Stimulated activated CD8-positive, alpha-beta memory T cell treated with anti-CD3 and anti-CD28 coated beads, Interleukin-7, amount 100 ng/mL, for 4 hours (primary cell): ENCODE measurements at regions not wholly inside any gene's neighbourhood (a gene's known extent, or its start where the extent isn't known, plus 50 kb on each side); places are given as distances from the start of the nearest gene placed in this dataset.

Experiments
- DNase-seq, 2 donors: peaks; one replicate each; pipeline ENCODE4 v3.0.0-alpha.2; 2020; ENCODE audit warnings: low read depth in 2 of 2

DNA sequence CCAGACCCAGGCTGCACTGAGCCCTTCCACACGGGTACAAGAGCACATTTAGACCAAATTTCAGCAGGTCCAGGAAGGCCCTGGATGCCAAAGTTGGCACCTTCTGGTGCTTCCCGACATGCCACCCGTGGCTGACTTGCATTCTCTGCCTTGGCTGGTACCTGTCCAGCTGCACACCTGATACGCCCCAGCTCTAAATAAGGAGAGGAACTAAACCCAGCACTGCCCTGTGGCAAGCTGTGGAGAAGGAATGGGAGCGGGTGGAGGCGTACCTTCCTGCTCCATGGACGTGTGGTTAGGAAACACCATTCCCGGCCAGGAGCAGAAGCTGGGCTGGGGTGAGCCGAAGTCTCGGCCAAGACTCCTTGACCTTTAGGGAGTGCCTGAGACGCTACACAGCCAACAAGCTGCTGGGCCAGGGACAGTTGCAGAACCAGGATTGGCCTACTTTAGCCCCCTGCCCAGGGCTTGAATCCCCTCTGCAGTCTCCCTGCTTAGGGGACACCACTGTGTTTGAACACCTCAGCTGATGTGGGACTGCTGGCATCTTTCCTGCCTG is 86.5 kb upstream of the TAF1B start:
- DNase-seq: no peak

DNA sequence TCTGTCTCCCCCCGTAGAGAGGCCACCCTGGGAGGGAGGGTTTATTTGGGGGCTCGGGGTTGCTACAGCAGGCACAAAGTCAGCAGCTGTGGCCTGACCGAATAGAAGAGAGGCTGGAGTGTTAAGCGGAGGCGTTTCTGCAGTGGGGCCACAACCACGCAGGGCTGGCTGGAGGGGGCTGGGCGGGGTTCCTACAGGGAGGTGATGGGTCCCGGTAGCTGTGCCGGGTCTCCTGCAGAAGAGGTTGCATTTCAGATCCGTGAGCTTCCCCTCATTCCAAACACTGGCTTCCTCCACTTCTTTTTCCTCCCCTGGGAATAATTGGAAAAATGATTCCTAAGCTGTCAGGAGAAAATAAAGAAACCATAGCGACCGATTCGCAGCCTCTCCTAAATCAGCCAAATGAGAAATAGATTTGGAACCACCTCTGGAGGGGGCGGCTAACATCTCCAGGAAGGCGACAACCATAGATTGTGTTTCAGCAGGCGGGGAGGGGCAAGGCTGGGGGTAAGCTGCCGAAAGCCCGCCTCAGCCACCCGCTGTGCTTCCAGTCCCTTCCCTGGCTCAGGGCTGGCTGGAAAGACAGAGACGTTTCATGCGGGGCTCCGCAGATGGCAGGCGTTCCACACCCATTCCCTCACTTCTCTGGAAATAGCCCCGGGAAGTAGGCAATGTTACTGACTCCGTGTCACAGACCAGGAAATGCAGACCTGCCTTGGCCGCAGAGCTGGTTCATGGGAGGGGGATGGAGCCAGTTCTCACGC is 85.6 kb upstream of the TAF1B start:
- DNase-seq: no peak

DNA sequence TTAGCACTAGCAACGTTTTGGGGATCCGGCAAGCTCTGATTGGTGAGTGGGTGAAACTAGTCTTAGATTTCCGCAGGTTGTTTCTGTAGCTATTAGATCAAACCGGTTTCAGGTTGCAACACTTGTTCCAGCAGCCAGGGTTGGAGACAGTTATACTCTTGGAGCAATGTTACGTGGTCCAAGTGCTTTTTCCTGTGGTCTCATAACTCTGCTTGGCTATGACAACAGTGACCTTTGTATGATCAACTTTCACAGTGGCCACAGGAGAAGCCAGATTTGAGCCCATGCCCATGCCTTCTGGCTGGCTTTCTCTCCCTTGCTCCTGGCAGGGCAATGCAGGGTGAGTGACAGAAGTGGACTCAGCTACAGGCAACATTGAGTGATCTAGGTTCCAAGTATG is 84.5 kb upstream of the TAF1B start:
- DNase-seq: no peak

DNA sequence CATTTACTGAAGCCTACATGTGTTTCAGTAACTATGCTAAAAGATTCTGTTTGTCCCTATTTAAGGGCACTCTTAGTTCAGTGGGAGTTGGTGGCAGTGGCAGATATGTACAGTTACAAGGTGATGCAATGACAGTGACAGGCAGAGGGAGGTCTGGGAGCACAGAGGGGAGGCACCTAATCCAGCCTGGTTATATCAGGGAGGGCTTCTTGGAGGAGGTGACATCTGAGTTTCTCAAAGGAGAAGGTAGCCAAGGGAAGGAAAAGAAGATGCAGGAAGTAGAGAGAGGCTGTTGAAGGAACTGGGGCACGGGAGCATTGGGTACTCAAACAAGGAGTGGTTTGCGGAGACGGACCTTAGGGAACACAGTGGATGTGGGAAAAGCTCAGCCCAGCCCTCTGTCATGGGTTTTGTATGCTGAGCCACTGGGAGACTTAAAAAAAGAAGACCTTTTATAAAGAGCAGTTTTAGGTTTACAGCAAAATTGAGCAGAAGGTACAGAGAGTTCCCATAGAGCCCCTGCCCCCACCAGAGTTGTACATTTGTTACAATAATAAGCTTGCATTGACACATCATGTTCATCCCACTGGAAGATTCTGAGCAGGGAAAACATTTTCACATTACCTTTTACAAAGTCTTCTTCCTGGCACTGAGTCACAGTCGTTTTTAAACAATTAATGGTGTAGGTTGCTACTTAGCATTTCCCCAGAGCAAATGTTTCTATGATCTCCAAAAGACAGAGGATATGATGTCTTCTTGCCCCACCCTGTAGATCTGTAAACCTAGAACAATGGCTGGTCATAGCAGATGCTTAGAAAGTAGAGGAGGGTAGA is 83.0 kb upstream of the TAF1B start:
- no peak for DNase-seq

DNA sequence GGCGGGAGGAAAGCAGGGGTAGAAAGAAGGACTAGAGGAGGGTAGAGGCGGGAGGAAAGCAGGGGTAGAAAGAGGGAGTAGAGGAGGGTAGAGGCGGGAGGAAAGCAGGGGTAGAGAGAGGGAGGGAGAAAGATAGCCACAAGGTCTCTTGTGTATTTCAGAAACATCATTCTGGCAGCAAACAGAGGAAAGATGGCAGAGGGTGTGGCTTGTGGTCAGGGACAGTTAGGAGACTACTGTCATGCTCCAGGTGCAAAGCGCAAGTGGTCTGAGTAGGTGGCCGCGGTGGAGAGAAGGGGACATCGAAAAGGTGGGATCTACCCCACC is 82.4 kb upstream of the TAF1B start:
- DNase-seq: no peak

DNA sequence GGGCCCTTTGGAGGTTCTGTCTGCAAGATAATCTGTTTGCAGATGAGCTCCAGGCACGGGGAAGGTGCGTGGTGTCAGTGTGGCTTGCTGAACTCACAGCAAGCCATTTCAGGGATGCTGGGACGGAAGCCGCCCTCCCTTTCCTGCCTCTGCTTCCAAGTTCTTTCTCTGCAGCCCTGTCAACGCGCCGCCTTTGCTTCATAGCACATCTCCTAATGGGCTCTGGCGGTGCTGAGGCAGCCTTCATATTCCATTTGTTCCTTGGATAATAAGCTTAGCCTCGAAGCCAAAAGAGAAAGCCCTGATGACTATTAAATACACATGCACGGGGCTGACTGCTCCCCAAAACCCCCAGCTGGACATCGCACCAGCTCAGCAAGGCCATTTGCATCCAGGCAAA is 81.7 kb upstream of the TAF1B start:
- DNase-seq: no peak

DNA sequence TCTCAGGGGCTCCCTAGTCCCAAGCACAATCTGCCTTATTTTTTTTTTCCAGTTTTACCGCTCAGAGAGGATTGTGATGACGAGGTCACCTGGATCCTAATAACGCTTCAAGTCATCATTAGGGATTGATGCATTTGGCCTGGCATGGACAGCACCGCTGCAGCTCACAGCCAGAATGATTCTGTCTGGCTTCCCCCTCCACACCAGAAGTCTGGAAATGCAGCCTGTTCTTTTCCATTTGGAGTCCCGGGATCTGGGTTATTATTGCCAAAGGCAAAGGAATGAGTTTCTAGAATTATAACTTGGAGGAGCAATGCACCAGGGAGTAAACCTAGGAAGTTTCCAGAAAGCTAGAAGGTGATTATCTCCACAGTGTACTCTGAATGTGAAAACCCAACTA is 81.1 kb upstream of the TAF1B start:
- DNase-seq: no peak

DNA sequence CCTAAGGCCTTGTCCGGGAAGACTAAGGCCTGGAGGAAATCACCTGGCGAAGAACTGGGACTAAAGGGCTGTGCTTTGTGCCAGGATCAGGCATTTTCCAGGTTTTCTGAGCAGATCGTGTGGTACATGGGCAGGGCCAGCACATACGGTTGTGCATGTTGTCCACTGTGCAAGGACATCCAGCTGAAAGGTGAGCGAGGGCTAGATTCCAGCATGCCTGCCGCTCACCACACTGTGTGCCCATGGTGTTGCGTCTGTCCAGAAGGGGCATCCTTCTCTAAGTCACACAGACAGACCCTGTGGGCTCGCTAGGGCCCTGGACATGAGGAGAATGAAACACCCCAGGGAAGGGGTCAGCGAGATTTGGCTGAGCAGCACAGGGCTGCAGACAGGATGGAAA is 80.3 kb upstream of the TAF1B start:
- DNase-seq: no peak

DNA sequence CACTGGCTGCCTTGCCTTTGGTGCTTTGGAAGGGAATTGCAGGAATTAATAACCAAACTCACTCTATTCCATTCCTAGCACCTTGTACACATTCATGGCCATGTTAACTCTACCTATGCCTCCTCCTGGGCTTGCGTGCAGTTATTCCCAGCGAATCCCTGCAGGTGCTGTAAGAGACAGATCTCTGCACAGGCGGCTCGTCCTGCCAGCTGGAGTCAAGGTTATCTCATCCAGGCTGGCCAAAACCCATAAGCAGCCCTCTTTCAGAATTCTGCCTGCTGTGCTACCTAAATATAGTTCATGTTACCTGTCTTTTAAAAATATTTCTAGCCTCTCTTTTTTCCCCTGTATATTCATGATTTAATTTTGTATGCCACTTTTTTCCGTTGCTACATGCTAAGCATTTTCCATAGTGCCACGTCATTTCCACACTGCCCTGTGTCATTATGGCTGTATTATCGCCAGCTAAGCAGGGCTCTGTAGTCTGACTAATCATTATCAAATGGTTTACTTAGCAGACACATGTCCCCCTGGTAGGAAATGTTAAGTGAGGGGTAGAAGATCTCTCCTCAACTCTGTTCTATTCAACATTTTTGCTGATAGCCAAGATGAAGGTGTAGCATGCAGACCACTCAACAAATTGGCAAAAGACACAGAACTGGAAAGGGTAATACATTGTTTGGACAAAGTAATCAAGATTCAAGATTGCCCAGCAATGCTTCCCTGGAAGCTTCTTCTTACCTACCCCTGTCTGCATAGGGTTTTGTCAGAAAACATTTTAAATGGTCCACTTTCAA is 79.7 kb upstream of the TAF1B start:
- DNase-seq: no peak

DNA sequence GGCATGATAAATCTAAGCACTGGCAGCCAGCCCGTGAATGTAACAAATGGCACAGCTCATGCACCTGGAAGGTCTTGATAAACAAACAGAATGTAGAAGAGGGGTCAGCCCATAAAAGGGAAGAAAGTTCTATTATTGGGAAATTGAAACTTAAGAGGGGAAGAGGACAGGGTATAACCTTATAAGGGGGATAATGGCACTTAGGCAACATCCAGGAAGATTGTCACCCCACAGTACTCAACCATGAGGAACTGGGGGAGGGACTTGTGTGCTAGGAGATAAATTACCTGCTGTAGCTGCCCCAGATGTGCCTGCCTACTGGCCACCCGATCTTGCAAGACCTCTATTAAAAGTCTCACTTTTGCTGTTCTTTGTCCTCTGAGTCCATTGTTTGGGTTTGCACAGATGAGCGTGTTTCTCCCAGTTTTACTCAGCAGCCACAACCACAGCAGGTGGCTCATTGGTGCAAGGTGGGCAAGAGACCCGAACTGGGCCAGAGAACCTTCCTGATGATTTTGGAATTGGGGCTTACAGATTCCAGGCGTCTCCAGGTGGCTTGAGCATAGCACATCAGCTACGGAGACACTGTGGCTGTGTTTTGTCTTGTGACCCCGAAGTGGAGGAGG is 79.0 kb upstream of the TAF1B start:
- no peak for DNase-seq

DNA sequence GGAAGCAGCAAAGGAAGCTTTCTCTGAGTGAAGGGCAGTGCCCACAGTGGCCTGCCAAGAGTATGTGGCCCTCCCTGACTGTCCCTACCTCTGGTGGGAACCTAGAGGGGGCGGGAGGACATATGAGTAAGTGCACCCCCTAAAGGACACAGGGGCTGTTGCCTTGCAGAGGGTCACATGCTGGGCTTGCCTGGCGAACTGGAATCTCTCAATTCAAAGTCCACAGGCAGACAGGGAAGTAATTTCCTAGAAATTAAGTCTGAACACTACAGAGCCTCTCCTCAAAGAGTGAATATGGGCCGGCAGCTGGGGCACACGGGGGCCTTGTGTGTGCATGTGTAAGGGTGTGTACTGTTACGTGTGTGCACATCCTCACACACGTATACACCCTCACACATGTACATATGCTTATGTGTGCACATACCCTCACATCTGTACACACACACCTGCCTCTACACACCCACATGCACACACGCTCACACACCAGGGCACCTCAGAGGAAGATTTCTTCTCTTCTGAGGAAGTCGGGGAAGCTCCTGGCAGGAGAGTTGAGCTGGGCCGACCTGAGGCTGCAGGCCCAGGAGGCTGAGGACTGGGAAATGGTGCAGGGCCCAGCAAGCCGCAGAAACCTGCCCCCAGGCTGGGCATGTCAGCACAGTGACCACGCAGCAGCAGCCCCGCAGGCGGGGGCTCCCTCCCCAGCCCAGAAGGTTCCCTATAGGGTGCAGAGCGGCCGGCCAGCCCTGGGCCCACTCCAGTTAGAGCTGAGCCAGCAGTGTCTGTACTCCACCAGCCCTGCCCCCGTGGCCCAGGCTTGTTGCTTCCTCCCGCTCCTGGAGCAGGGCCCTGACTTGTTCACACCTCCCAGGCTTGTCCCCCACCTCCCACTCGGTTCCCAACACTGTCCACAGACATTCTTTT is 77.4 kb upstream of the TAF1B start:
- DNase-seq: no peak

DNA sequence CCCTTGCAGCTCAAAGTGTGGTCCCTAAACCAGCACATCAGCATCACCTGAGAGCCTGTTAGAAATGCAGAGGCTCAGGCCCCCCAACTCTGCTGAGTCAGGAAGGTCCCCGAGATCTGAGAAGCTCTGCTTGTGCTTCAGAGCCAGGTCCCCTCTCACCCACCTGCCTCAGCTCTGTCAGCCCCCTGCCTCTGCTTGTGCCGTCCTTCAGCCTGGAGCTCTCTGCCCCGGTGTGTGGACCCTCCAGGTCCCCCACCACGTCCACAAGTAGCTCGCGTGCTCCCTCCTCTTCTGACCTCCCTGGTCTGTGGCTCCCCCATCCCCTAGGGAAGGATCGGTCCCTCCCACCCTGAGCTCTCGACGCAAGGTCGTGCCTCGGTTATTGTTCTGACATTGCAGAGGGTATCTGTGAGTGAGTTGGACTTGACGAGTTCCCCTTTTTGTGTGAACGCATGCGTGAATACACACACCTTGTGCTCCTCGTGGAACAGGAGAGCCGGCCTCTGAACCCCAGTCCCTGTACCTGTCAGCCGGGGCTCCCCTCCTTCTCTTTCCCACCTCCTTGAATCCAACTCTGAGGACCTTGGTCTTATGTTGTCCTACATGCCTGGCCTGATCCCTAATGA is 75.5 kb upstream of the TAF1B start:
- DNase-seq: no peak

DNA sequence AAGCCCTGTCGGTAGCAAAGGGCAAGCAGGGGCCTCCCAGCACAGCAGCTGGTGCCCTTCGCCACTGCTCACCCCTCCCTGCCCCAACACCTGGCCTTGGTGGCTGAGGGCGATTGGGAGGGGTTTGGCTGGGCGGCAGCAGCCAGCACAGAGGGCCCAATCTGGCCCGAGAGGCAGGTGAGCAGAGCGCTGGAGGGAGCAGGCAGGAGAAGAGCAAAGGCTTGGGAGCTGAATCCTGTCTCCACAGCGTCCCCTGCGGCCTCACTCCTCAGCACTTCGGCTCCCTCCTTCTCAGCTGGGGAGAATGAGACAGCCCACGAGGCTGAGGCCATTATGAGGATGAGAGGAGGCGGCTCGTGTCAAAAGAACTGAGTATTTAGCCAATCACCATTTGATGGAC is 74.9 kb upstream of the TAF1B start:
- no peak for DNase-seq

DNA sequence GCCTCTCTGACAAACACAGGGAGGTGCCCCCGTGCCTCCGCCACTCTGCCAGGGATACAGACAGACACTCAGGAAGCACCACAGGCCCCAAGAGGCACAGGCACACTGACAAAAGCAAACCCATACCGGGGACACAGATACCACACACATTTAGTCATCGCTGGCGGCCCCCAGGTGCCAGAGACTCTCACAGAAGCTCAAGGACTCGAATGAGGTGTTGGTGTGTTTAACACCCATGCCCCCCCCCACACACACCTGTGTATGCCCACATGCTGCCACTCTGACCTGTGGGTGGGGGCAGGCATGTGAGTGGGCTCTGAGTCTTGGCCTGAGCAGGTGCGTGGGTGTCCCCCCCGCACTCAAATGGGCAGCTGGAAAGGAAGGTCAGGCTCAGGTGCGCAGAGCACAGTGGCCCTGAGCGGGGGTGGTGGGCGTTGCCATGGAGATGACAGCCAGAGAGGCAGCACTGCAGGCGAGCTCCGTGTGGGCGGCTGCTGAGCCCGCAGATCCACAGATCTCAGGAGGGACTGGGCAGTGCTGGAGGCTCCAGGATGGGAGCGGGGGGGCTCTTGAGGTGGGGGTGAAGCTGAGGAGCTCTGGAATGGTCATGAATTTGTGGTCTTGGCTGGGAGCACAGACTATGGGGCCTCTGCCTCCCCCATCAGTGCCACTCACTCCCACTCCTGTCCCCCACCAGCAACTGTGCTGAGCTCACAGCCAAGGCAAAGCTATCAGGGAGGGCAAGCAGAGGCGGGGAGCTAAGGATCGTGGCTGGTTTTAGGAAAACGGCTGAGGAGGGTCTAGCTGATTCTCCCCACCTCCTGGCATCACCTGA is 73.9 kb upstream of the TAF1B start:
- peak in 1 of 2 donors; percentile 42 for DNase-seq

DNA sequence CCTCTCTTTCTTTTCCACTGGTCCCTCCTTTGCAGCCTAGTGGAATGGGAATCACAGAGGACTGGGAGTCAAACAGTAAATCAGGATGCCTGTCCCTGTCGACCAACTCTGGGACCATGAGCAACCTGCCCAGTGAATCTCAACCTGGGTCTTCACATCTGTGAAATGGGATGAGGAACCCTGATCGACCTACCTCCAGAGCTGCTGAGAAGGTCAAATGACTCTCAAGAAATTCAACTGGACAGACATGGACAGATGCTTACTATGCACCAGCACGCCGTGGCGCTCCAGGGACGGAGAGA is 73.3 kb upstream of the TAF1B start:
- no peak for DNase-seq

DNA sequence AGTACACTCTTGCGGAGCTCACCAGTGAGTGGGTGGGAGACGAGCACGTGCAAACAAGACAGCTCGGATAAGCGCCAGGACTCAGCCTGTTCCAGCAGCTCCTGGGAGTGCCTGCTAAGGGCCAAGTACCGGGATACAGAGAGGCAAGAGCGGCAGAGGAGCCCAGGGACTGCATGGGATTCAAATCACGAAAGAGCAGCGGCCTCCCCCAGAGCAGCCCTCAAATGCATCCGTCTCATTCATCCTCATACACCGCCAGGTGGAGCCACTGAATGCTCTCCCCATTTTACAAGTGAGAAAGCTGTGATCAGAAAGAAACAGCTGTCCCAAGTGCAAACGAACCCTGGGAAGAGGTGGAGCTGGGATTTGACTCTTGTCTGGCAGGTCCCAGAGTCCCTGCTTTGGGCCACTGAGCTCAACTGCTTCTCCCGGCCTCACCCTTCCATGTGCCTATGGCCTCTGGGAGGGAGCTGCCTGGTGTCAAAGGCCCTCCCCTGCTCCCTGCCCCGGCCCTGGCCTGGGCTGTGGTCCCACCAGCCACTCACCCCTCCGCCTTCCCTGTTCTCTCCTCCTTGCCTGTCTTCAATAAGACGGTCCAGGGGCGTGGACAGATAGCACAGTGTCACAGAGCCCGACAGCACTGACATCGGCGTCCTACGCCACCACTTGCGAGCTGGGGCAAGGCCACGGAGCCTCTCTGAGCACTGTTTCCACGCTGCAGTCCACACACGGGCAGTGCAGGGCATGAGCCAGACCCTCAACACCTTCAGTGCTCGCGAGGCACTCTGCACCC is 72.8 kb upstream of the TAF1B start:
- DNase-seq: peak in 1 of 2 donors; percentile 21

DNA sequence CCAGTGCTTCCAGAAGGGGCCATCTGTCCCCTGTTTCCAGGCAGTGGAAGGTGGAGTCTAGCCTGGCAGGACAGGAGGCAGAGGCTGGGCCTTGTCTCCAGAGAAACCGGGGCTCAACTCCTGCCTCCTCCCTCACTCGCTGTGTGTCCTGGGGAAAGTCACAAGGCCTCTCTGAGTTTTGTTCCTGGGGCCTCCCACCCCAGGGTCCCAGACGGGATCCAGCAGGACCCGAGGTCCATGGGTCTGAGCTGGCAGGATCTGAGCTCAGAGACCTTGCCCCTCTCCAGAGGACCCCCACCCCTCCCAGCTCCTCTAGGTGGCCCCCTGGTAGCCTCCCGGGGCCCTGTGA is 72.2 kb upstream of the TAF1B start:
- DNase-seq: no peak

DNA sequence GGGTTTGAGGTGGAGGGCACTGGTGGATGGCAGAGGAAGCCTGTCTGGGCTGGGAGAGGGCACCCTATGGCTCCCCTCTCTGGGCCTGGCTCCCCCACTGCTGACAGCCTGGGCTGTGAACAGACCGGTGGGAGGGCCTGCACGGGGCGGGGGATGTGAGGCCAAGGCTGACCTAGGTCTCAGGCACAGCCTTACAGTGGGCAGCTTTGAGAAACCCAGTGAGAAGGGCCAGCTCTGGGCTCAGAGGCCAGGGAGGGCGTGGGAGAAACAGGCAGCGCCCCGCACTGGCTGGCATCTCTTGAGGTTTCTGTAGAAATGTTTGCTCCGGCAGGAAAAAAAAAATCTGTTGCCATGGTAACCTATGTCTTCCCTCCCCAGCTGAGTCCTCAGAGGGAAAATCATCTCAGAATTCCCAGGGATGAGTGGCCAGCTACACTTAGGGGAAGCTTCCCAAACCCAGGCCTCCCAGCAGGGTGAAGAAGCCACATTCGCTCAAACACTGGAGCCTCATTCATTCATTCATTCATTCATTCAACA is 71.7 kb upstream of the TAF1B start:
- no peak for DNase-seq
